GM18526 (cell line): ENCODE measurements at regions not wholly inside any gene's neighbourhood (a gene's known extent, or its start where the extent isn't known, plus 50 kb on each side); places are given as distances from the start of the nearest gene placed in this dataset.

Experiments used
- POLR2A ChIP-seq: IDR thresholded peaks from 3 replicates; pipeline ENCODE4 v1.6.1; 2011; ENCODE audit not compliant: insufficient read length; ENCODE audit errors: extremely low read depth

GRCh38 chr21:43329711-43330269 is 97.1 kb downstream of the SIK1 start:
- TF ChIP-seq POLR2A: no peak

- no peak for TF ChIP-seq POLR2A
These were observed 97.8 kb downstream of the SIK1 start for GRCh38 chr21:43328958-43329691.

- TF ChIP-seq POLR2A: no peak
These were observed 98.6 kb downstream of the SIK1 start for GRCh38 chr21:43328185-43328957.

- no peak for TF ChIP-seq POLR2A
These were observed 100.8 kb downstream of the SIK1 start for GRCh38 chr21:43325968-43326715.

GRCh38 chr21:43325036-43325435 is 101.9 kb downstream of the SIK1 start:
- no peak for TF ChIP-seq POLR2A

- TF ChIP-seq POLR2A: no peak
These were observed 102.3 kb downstream of the SIK1 start for GRCh38 chr21:43324596-43324995.

- TF ChIP-seq POLR2A: no peak
These were observed 103.5 kb downstream of the SIK1 start for GRCh38 chr21:43323244-43324005.

- TF ChIP-seq POLR2A: no peak
These were observed 104.1 kb downstream of the SIK1 start for GRCh38 chr21:43322805-43323204.

GRCh38 chr21:43322311-43322710 is 104.6 kb downstream of the SIK1 start:
- no peak for TF ChIP-seq POLR2A

- no peak for TF ChIP-seq POLR2A
These were observed 105.3 kb downstream of the SIK1 start for GRCh38 chr21:43321611-43322010.

GRCh38 chr21:43321111-43321510 is 105.8 kb downstream of the SIK1 start:
- no peak for TF ChIP-seq POLR2A

GRCh38 chr21:43320526-43320925 is 106.4 kb downstream of the SIK1 start:
- TF ChIP-seq POLR2A: no peak

- no peak for TF ChIP-seq POLR2A
These were observed 107.8 kb downstream of the SIK1 start for GRCh38 chr21:43318841-43319781.

GRCh38 chr21:43318368-43318767 is 108.6 kb downstream of the SIK1 start:
- no peak for TF ChIP-seq POLR2A
